Activated CD4-positive, alpha-beta T cell treated with anti-CD3 and anti-CD28 coated beads, Interleukin-2, amount 10 ng/mL, durations not matched to agents 24 days and 14 days (primary cell): ENCODE measurements at regions not wholly inside any gene's neighbourhood (a gene's known extent, or its start where the extent isn't known, plus 50 kb on each side); places are given as distances from the start of the nearest gene placed in this dataset.

Experiments used
- DNase-seq: peaks from one replicate; pipeline ENCODE4 v3.0.0; 2022
- H3K27ac Mint-ChIP-seq: one replicate; pipeline ENCODE4 v1.8.0; 2022; ENCODE audit warnings: mild to moderate bottlenecking, mixed read lengths
- H3K27me3 Mint-ChIP-seq: one replicate; pipeline ENCODE4 v1.8.0; 2022; ENCODE audit warnings: mixed read lengths
- H3K36me3 Mint-ChIP-seq: one replicate; pipeline ENCODE4 v1.8.0; 2022; ENCODE audit warnings: low read depth, mild to moderate bottlenecking, mixed read lengths
- H3K4me1 Mint-ChIP-seq: one replicate; pipeline ENCODE4 v1.8.0; 2021; ENCODE audit warnings: mixed read lengths
- H3K4me3 Mint-ChIP-seq: one replicate; pipeline ENCODE4 v1.8.0; 2022; ENCODE audit warnings: mild to moderate bottlenecking, moderate library complexity, mixed read lengths
- H3K9me3 Mint-ChIP-seq: one replicate; pipeline ENCODE4 v1.8.0; 2021; ENCODE audit warnings: mixed read lengths
- intact Hi-C: fragments of 100-400 bp; cut with micrococcal nuclease; formaldehyde crosslinking; loops from one replicate; pipeline ENCODE4 v1.15.1; 2023

- no peaks in the 10 kb centered on the region for H3K9me3 Mint-ChIP-seq
- H3K4me1 Mint-ChIP-seq: peaks cover 22% of the 10 kb centered on the region
- H3K27me3 Mint-ChIP-seq: peaks cover 4% of the 10 kb centered on the region
Measured at GRCh38 chr9:126750941-126751725, 53.7 kb upstream of the ZBTB43 start.

DNA sequence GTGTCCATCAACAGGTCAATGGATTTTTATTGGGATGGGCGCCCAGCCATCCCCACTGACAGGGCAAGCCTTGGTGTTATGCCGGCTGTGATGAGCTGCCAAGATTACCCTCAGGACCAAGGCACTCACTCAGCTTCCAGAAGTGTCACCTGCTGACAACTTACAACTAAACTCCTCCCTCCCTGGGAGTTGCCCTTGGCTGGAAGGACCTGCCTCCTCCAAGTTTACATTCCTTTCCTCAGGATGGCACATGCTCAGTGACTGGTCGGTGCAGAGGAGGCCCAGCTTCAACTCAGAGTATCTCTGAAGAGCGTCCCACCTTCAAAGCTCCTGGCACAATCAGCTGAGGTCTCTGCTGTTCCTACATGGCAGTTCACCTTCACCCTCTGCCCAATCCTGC lies 52.5 kb upstream of the ZBTB43 start:
- H3K4me3 Mint-ChIP-seq: no peak overlapping the region
- intact Hi-C loops: no loop called here
- peaks cover 4% of the 10 kb centered on the region for H3K27me3 Mint-ChIP-seq
- peaks cover 15% of the 10 kb centered on the region for H3K4me1 Mint-ChIP-seq
- no peaks in the 10 kb centered on the region for H3K36me3 Mint-ChIP-seq
- H3K9me3 Mint-ChIP-seq: no peaks in the 10 kb centered on the region
- no peak for DNase-seq
- no peak overlapping the region for H3K27ac Mint-ChIP-seq

More at GRCh38 chr9:126750941-126751725, 53.7 kb upstream of the ZBTB43 start:
- no peak overlapping the region for H3K27ac Mint-ChIP-seq
- H3K36me3 Mint-ChIP-seq: no peaks in the 10 kb centered on the region
- peak; percentile 52 for DNase-seq
- H3K4me3 Mint-ChIP-seq: no peak overlapping the region
- intact Hi-C loops: no loop called here

- Mint-ChIP-seq H3K4me3 (no peak overlapping the region), H3K27ac (no peak overlapping the region), H3K4me1 (peaks cover 8% of the 10 kb centered on the region), H3K27me3 (peaks cover 4% of the 10 kb centered on the region), H3K36me3 (no peaks in the 10 kb centered on the region), H3K9me3 (no peaks in the 10 kb centered on the region)
- intact Hi-C loops: no loop called here
- DNase-seq: no peak
Measured at GRCh38 chr9:126752881-126753670, 51.8 kb upstream of the ZBTB43 start.

GRCh38 chr9:126754436-126755316 lies 50.2 kb upstream of the ZBTB43 start:
- peaks cover 1% of the 10 kb centered on the region for H3K4me1 Mint-ChIP-seq
- intact Hi-C loops: no loop called here
- H3K27me3 Mint-ChIP-seq: peaks cover 6% of the 10 kb centered on the region
- no peak for DNase-seq
- no peak overlapping the region for H3K4me3 Mint-ChIP-seq
- no peaks in the 10 kb centered on the region for H3K36me3 Mint-ChIP-seq
- no peak overlapping the region for H3K27ac Mint-ChIP-seq
- no peaks in the 10 kb centered on the region for H3K9me3 Mint-ChIP-seq
